ENCODE measurements at regions not wholly inside any gene's neighbourhood (a gene's known extent, or its start where the extent isn't known, plus 50 kb on each side); places are given as distances from the start of the nearest gene placed in this dataset.

- no peak for TF ChIP-seq CTCF (conservative IDR thresholded peaks at IDR 0.05; ENCODE audit: low read depth, low read length)
- H3K4me3 ChIP-seq (ENCODE audit: low read depth, low read length) = no peak overlapping the region
- no peak for DNase-seq (ENCODE audit: low read depth)
Measured at GRCh38 chr2:173451941-173452340, 97.3 kb downstream of the CDCA7 start.

GRCh38 chr2:173452416-173452815, 97.7 kb downstream of the CDCA7 start:
- no peak overlapping the region for H3K4me3 ChIP-seq (ENCODE audit: low read depth, low read length)
- no peak for TF ChIP-seq CTCF (conservative IDR thresholded peaks at IDR 0.05; ENCODE audit: low read depth, low read length)
- DNase-seq (ENCODE audit: low read depth) = no peak

- no peak overlapping the region for H3K4me3 ChIP-seq (ENCODE audit: low read depth, low read length)
- TF ChIP-seq CTCF (conservative IDR thresholded peaks at IDR 0.05; ENCODE audit: low read depth, low read length) = no peak
- no peak for DNase-seq (ENCODE audit: low read depth)
Measured at GRCh38 chr2:173456960-173457359, 102.3 kb downstream of the CDCA7 start.

GRCh38 chr2:173457366-173457765, 102.7 kb downstream of the CDCA7 start:
- no peak for DNase-seq (ENCODE audit: low read depth)
- no peak overlapping the region for H3K4me3 ChIP-seq (ENCODE audit: low read depth, low read length)
- no peak for TF ChIP-seq CTCF (conservative IDR thresholded peaks at IDR 0.05; ENCODE audit: low read depth, low read length)

- no peak for TF ChIP-seq CTCF (conservative IDR thresholded peaks at IDR 0.05; ENCODE audit: low read depth, low read length)
- no peak overlapping the region for H3K4me3 ChIP-seq (ENCODE audit: low read depth, low read length)
- no peak for DNase-seq (ENCODE audit: low read depth)
Measured at GRCh38 chr2:173458991-173459780, 104.5 kb downstream of the CDCA7 start.

GRCh38 chr2:173462892-173463840, 108.5 kb downstream of the CDCA7 start:
- no peak overlapping the region for H3K4me3 ChIP-seq (ENCODE audit: low read depth, low read length)
- TF ChIP-seq CTCF (conservative IDR thresholded peaks at IDR 0.05; ENCODE audit: low read depth, low read length) = no peak
- no peak for DNase-seq (ENCODE audit: low read depth)

All from epithelial cell of proximal tubule (primary cell).